ENCODE measurements at regions not wholly inside any gene's neighbourhood (a gene's known extent, or its start where the extent isn't known, plus 50 kb on each side); places are given as distances from the start of the nearest gene placed in this dataset.

DNA sequence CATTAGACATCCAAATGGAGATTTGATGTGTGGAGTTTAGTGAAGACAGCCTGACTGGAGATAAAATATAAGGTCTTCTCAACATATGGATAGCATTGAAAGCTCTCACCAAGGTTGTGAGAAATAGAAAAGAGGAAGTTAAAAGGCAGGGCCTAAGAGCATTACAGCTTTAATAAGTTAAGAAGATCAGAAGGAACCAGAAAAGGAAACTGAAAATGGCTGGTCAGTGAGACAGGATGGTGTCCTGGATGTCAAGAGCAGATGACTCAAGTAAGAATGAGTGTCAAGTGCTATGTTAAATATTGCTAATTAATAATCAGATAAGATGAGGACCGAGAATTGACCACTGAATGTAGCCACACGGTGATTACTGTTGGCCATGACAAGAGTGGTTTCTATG, 642.9 kb downstream of the STPG2 start:
- DNase-seq = no peak

DNA sequence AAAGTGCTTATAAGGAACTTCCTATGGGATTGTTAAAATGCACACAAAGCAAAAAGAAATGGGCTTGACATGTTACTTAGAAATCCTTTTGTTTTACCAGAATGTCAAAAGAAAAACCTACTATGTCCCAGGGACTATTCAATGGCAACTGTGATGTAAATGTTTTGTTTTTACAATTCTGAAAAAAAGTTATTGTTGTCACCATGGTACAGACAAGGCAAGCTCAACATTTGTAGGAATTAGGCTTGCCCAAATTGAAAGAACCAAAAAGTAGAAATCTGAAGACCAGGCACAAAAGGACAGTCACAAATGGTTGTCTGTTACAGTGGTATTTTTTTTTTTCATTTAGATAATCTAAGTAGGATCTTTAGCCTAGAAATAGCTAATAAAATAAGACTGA, 638.6 kb downstream of the STPG2 start:
- DNase-seq = no peak

DNA sequence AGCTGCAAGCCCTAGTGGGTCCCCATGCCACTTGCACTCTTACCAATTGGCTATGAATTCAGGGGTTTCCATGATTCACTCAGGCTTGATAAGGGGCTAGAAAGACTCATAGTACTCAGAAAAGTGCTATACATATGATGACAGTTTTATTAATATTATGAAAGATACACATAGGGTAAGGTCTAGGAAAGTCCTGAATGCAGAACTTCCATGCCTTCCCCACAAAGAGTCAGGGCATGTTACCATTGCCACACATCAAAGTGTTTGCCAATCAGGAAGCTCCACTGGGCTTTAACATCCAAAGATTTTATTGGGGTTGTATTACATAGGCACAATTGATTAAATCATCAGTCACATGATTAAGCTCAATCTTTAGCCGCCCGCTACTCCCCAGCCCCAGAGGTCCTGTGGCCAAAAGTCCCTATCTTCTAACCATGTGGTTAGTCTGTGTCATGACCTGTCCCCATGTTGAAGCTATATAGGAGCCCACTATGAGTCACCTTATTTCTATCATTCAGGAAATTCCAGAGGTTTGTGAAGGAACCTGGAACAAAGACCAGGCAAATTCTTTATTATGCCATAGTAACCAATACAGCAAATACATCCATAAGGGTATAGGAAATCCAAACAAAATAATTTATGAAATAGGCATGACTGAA, 635.6 kb downstream of the STPG2 start:
- no peak for DNase-seq

All from right lung (tissue), 2 donors.